Stomach (tissue), 4 donors: ENCODE measurements at regions not wholly inside any gene's neighbourhood (a gene's known extent, or its start where the extent isn't known, plus 50 kb on each side); places are given as distances from the start of the nearest gene placed in this dataset.
"Not testable (repeated sequence)": the region's sequence is repeated elsewhere in the genome, so short reads cannot be mapped to it uniquely, and the experiment has no call there.

Source experiments
- EP300 ChIP-seq: sonication (generic); formaldehyde crosslinking; IDR thresholded peaks from one replicate; pipeline ENCODE4 v1.6.1; 2017; ENCODE audit warnings: antibody characterized with exemption
- POLR2A ChIP-seq, 4 donors: fragments of 450-650 bp; IDR thresholded peaks; one replicate each; pipeline ENCODE4 v1.6.1; 2016; ENCODE audit warnings: antibody characterized with exemption in 4 of 4, control low read depth in 2 of 4, mild to moderate bottlenecking in 1 of 4, moderate library complexity in 1 of 4
- POLR2AphosphoS5 ChIP-seq, 3 donors: sonication (generic); formaldehyde crosslinking; IDR thresholded peaks; one replicate each; pipeline ENCODE4 v1.6.1; 2016; ENCODE audit warnings: antibody characterized with exemption in 3 of 3
- TF ChIP-seq, protein P1 (sequence below), 7 experiments: fragments of 450-650 bp in 4 of 7; fragments of 200-600 bp in 3 of 7; sonication (generic) in 3 of 7; IDR thresholded peaks; one replicate each; pipeline ENCODE4 v1.5.1; 2016 to 2019; ENCODE audit warnings: antibody characterized with exemption in 7 of 7, control low read depth in 2 of 7, mild to moderate bottlenecking in 1 of 7

DNA sequence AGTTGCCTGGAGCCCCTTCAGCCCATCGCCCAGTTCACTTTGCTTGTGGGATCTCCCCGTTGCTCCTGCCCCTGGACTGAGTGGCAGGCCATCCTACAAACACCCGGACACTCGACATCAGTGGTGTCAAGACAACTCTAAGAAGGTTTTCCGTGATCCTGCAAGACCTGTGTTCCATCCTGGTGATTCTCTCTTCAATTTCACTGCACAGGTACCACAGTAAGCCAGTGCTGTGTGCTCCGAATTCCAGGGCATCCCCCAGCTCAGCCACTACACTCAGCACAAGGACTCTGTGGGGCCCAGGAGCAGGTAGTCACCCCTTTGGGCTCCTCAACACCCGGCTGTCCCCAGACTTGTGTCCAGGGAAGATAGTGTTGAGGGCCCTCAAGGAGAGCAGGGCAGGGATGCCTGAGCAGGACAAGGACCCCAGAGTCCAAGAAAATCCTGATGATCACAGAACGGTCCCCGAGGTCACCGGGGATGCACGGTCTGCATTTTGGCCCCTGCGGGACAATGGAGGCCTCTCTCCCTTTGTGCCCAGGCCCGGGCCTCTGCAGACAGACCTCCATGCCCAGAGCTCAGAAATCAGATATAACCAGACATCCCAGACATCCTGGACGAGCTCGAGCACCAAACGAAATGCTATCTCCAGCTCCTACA lies 146.9 kb upstream of the C1QTNF3 start:
- TF ChIP-seq, protein P1, sequence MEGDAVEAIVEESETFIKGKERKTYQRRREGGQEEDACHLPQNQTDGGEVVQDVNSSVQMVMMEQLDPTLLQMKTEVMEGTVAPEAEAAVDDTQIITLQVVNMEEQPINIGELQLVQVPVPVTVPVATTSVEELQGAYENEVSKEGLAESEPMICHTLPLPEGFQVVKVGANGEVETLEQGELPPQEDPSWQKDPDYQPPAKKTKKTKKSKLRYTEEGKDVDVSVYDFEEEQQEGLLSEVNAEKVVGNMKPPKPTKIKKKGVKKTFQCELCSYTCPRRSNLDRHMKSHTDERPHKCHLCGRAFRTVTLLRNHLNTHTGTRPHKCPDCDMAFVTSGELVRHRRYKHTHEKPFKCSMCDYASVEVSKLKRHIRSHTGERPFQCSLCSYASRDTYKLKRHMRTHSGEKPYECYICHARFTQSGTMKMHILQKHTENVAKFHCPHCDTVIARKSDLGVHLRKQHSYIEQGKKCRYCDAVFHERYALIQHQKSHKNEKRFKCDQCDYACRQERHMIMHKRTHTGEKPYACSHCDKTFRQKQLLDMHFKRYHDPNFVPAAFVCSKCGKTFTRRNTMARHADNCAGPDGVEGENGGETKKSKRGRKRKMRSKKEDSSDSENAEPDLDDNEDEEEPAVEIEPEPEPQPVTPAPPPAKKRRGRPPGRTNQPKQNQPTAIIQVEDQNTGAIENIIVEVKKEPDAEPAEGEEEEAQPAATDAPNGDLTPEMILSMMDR (IDR thresholded peaks at IDR 0.05): not testable (repeated sequence)
- not testable (repeated sequence) for TF ChIP-seq POLR2A (IDR thresholded peaks at IDR 0.05); EP300; POLR2AphosphoS5 (IDR thresholded peaks at IDR 0.05)
